ENCODE measurements at regions not wholly inside any gene's neighbourhood (a gene's known extent, or its start where the extent isn't known, plus 50 kb on each side); places are given as distances from the start of the nearest gene placed in this dataset.

- DNase-seq, result no peak
These were observed 379.9 kb upstream of the ACTBL2 start for GRCh38 chr5:57862471-57862911.

GRCh38 chr5:57859626-57860025, 377.0 kb upstream of the ACTBL2 start:
- no peak for DNase-seq

GRCh38 chr5:57858905-57859304, 376.3 kb upstream of the ACTBL2 start:
- DNase-seq, result no peak

GRCh38 chr5:57857696-57858095, 375.1 kb upstream of the ACTBL2 start:
- DNase-seq, result no peak

GRCh38 chr5:57855831-57856230, 373.2 kb upstream of the ACTBL2 start:
- no peak for DNase-seq

GRCh38 chr5:57853929-57854697, 371.5 kb upstream of the ACTBL2 start:
- no peak for DNase-seq

- DNase-seq, result no peak
These were observed 367.5 kb upstream of the ACTBL2 start for GRCh38 chr5:57850109-57850508.

- DNase-seq, result no peak
These were observed 362.4 kb upstream of the ACTBL2 start for GRCh38 chr5:57845025-57845424.

- DNase-seq, result no peak
These were observed 361.8 kb upstream of the ACTBL2 start for GRCh38 chr5:57844410-57844809.

- DNase-seq, result no peak
These were observed 360.4 kb upstream of the ACTBL2 start for GRCh38 chr5:57843059-57843367.

- DNase-seq, result no peak
These were observed 359.9 kb upstream of the ACTBL2 start for GRCh38 chr5:57842364-57843058.

GRCh38 chr5:57841676-57842363, 359.2 kb upstream of the ACTBL2 start:
- DNase-seq, result no peak

- DNase-seq, result no peak
These were observed 356.9 kb upstream of the ACTBL2 start for GRCh38 chr5:57839437-57840079.

- DNase-seq, result no peak
These were observed 356.4 kb upstream of the ACTBL2 start for GRCh38 chr5:57839025-57839424.

GRCh38 chr5:57836921-57837320, 354.3 kb upstream of the ACTBL2 start:
- DNase-seq, result no peak

GRCh38 chr5:57836331-57836730, 353.7 kb upstream of the ACTBL2 start:
- no peak for DNase-seq

GRCh38 chr5:57834829-57835608, 352.4 kb upstream of the ACTBL2 start:
- DNase-seq, result no peak

- DNase-seq, result no peak
These were observed 350.9 kb upstream of the ACTBL2 start for GRCh38 chr5:57833489-57833888.

- no peak for DNase-seq
These were observed 350.3 kb upstream of the ACTBL2 start for GRCh38 chr5:57832875-57833274.

GRCh38 chr5:57831932-57832331, 349.3 kb upstream of the ACTBL2 start:
- DNase-seq, result no peak

GRCh38 chr5:57831090-57831489, 348.5 kb upstream of the ACTBL2 start:
- DNase-seq, result no peak

GRCh38 chr5:57828221-57828620, 345.6 kb upstream of the ACTBL2 start:
- no peak for DNase-seq
